HG03342 (cell line): ENCODE measurements at regions not wholly inside any gene's neighbourhood (a gene's known extent, or its start where the extent isn't known, plus 50 kb on each side); places are given as distances from the start of the nearest gene placed in this dataset.

ENCODE experiments used
- ATAC-seq: cut with Tn5 transposase; IDR thresholded peaks from one replicate; pipeline ENCODE4 v1.9.1; 2021; ENCODE audit warnings: mild to moderate bottlenecking, moderate library complexity; ENCODE audit not compliant: unreplicated experiment

GRCh38 chr15:85976102-85976501, 103.6 kb upstream of the AGBL1 start:
- ATAC-seq: no peak

- ATAC-seq: no peak
These were observed 102.7 kb upstream of the AGBL1 start for GRCh38 chr15:85976986-85977385.

- no peak for ATAC-seq
These were observed 102.1 kb upstream of the AGBL1 start for GRCh38 chr15:85977586-85977985.

GRCh38 chr15:85979929-85980328, 99.7 kb upstream of the AGBL1 start:
- ATAC-seq: no peak

GRCh38 chr15:85980946-85981345, 98.7 kb upstream of the AGBL1 start:
- ATAC-seq: no peak

GRCh38 chr15:85984241-85984640, 95.4 kb upstream of the AGBL1 start:
- ATAC-seq: no peak

- ATAC-seq: no peak
These were observed 93.6 kb upstream of the AGBL1 start for GRCh38 chr15:85986116-85986515.

- ATAC-seq: no peak
These were observed 92.9 kb upstream of the AGBL1 start for GRCh38 chr15:85986741-85987140.

- no peak for ATAC-seq
These were observed 90.9 kb upstream of the AGBL1 start for GRCh38 chr15:85988741-85989140.

- no peak for ATAC-seq
These were observed 87.4 kb upstream of the AGBL1 start for GRCh38 chr15:85992224-85992623.

GRCh38 chr15:85993116-85993515, 86.6 kb upstream of the AGBL1 start:
- no peak for ATAC-seq

GRCh38 chr15:85997618-85998017, 82.1 kb upstream of the AGBL1 start:
- no peak for ATAC-seq

- ATAC-seq: no peak
These were observed 80.0 kb upstream of the AGBL1 start for GRCh38 chr15:85999658-86000057.

- ATAC-seq: no peak
These were observed 78.5 kb upstream of the AGBL1 start for GRCh38 chr15:86001200-86001599.

- no peak for ATAC-seq
These were observed 77.2 kb upstream of the AGBL1 start for GRCh38 chr15:86002444-86002843.

- no peak for ATAC-seq
These were observed 75.6 kb upstream of the AGBL1 start for GRCh38 chr15:86004061-86004460.

GRCh38 chr15:86006546-86006945, 73.1 kb upstream of the AGBL1 start:
- ATAC-seq: no peak

GRCh38 chr15:86009727-86010126, 69.9 kb upstream of the AGBL1 start:
- no peak for ATAC-seq

GRCh38 chr15:86010398-86010797, 69.3 kb upstream of the AGBL1 start:
- ATAC-seq: no peak

- ATAC-seq: no peak
These were observed 68.8 kb upstream of the AGBL1 start for GRCh38 chr15:86010891-86011290.

GRCh38 chr15:86014016-86014415, 65.7 kb upstream of the AGBL1 start:
- ATAC-seq: no peak

- ATAC-seq: no peak
These were observed 62.9 kb upstream of the AGBL1 start for GRCh38 chr15:86016750-86017149.

GRCh38 chr15:86018679-86019078, 61.0 kb upstream of the AGBL1 start:
- no peak for ATAC-seq
